ENCODE measurements at regions not wholly inside any gene's neighbourhood (a gene's known extent, or its start where the extent isn't known, plus 50 kb on each side); places are given as distances from the start of the nearest gene placed in this dataset.

GRCh38 chr2:120929829-120930228 is 194.2 kb downstream of the GLI2 start:
- TF ChIP-seq, protein P1, sequence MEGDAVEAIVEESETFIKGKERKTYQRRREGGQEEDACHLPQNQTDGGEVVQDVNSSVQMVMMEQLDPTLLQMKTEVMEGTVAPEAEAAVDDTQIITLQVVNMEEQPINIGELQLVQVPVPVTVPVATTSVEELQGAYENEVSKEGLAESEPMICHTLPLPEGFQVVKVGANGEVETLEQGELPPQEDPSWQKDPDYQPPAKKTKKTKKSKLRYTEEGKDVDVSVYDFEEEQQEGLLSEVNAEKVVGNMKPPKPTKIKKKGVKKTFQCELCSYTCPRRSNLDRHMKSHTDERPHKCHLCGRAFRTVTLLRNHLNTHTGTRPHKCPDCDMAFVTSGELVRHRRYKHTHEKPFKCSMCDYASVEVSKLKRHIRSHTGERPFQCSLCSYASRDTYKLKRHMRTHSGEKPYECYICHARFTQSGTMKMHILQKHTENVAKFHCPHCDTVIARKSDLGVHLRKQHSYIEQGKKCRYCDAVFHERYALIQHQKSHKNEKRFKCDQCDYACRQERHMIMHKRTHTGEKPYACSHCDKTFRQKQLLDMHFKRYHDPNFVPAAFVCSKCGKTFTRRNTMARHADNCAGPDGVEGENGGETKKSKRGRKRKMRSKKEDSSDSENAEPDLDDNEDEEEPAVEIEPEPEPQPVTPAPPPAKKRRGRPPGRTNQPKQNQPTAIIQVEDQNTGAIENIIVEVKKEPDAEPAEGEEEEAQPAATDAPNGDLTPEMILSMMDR (IDR thresholded peaks at IDR 0.05; ENCODE audit: low read depth, low read length) = no peak
- TF ChIP-seq, protein P2, sequence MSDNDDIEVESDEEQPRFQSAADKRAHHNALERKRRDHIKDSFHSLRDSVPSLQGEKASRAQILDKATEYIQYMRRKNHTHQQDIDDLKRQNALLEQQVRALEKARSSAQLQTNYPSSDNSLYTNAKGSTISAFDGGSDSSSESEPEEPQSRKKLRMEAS (IDR thresholded peaks at IDR 0.05; ENCODE audit: low read depth, low read length) = no peak
- TF ChIP-seq POLR2A (IDR thresholded peaks at IDR 0.05; ENCODE audit: extremely low read depth, insufficient read length) (no peak), MYC (IDR thresholded peaks at IDR 0.05; ENCODE audit: low read depth, low read length) (no peak)

Measured in NB4 (cell line).